ENCODE measurements at regions not wholly inside any gene's neighbourhood (a gene's known extent, or its start where the extent isn't known, plus 50 kb on each side); places are given as distances from the start of the nearest gene placed in this dataset.

GRCh38 chr11:70863993-70864392, 388.4 kb downstream of the SHANK2 start:
- no peak for DNase-seq

DNA sequence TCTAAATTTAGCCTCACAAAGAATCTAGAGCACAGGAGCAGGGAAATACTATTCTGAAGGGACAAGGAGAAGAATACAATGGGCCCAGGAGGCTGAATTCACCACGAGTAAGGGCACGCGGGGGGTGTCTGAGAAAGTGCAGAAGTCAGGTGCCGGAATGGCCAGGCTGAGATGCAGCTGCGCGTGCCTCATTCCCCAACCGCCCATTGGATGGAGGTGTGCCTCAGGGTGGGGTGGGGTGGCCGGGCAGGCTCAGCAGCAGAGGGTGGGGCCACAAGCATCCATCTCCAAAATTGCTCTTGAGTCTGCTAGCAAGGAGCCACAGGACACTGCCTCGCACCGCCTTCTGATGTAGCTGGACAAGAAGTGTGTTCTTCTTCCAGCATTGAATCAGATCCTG, 387.0 kb downstream of the SHANK2 start:
- no peak for DNase-seq

GRCh38 chr11:70866834-70867233, 385.5 kb downstream of the SHANK2 start:
- no peak for DNase-seq

- DNase-seq, result no peak
These were observed 384.9 kb downstream of the SHANK2 start for GRCh38 chr11:70867281-70868047.

DNA sequence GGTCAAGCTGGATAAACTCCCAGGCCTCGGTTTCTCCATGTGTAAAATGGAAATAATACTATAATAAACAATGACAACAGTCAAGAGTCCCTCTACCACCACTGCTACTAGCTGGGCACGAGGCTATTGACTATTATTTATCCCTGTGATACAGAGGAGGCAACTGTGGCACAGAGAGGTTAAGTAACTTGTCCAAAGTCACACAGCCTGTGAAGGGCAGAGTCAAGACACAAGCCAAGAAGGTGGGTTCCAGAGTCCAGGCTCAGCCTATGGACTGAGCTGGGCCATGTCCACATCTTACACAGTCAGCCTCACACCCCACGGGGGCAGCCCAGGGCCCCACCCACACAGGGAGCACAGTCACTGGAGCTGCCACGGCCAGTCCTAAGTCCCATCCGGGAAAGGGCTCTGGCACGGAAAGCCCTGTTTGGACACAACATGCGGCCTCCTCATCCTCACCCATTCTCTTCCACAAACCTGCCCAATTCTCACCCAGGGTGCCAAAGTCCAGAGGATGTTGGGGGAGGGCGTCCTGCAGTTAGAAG, 384.0 kb downstream of the SHANK2 start:
- no peak for DNase-seq

DNA sequence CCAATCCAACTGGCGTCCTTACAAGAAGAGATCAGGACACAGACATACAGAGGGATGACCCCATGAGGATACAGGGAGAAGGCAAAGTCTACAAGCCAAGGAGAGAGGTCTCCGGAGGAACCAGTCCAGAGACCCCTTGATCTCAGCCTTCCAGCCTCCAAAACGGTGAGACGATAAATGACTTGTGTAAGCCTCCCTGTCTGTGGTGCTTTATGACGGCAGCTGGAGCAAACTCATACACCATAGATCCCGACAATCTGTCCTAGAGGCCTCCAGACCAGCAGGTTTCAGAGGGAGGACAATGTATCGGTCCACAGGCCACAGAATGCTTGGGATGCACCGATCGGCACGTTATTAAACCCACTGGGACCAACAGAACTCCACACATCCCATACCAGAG, 383.3 kb downstream of the SHANK2 start:
- DNase-seq, result no peak

DNA sequence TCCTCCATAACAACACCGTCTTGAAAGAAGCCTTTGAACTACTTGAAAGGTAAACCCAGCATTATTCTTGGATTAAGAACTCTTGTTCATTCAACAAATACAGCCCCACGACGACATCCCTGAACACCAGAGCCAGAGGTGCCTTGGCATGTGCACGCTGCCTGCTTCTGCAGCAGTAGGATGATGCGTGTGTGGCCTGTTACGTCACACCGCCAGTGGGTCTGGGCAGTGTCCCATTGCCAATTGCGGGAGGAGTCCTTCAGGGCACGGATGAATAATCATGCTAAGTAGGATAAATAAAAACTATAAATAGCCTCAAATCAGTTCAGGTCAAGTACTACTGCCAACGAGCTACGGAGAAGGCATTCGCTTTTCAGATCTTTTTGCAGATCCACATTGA, 380.5 kb downstream of the SHANK2 start:
- DNase-seq, result no peak

DNA sequence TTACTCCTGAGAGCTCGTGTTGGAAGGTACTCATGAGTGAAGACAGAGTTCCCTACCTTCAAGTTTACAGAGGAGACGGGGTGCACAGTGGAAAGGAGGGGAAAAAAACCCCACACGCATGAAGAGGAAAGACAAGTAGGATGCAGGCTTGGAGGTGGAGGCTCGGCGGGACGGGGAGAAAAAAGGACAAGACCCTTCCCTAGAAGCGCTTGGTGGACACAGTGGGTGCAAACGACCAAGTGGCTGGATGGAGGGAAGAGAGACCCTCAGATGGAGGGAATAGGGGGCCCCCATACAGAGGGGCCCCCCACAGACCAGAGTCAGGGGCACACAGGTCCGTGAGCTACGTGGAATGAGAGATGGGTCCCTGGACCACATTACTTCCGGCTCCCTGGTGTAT, 380.1 kb downstream of the SHANK2 start:
- no peak for DNase-seq

GRCh38 chr11:70872955-70873735, 379.2 kb downstream of the SHANK2 start:
- DNase-seq, result no peak

DNA sequence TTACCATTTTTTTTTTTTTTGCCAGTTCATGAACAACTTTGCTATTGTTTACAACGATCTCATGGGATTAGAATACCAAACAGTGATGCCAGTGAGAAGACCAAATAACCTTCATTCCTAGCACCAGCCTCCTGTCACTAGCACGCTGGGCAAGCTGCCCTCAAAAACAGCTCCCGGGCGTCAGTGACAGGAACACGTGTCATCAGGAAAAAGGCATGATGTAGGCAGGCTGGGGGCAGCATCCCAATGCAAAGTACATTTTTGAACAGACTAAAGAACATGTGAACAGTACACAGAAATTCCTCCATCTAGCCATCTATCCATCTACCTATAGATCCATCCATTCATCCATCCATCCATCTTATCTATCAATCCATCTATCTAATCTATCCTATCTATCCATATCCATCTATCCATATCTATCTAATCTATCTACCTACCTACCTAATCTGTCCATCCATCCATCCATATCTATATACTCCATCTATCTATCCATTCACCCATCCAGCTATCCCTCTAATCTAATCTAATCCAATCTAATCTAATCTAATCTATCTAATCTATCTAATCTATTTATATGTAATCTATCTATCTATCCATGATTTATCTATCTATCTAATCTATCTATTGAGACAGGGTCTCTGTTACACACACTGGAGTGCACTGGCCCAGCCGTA, 378.5 kb downstream of the SHANK2 start:
- no peak for DNase-seq

DNA sequence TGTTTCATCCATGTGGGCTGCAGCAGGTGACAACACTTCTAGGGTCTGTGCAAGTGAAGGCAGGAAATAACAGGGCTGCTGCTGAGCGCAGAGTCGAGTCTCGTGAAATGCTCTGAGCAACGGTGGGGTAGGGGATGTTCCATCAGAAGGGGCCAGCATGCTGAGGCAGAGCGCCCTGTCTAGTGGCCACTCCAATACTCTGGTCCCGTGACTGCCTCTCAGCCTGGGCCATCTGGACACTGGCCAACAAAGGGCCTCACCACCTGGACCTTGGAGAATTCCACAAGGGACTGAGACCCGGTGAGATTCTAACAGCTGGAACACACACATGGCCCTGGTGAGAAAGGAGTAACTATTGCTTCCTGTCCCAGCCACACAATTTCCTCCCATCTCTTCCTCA, 375.7 kb downstream of the SHANK2 start:
- no peak for DNase-seq

- no peak for DNase-seq
These were observed 375.2 kb downstream of the SHANK2 start for GRCh38 chr11:70877151-70877550.

DNA sequence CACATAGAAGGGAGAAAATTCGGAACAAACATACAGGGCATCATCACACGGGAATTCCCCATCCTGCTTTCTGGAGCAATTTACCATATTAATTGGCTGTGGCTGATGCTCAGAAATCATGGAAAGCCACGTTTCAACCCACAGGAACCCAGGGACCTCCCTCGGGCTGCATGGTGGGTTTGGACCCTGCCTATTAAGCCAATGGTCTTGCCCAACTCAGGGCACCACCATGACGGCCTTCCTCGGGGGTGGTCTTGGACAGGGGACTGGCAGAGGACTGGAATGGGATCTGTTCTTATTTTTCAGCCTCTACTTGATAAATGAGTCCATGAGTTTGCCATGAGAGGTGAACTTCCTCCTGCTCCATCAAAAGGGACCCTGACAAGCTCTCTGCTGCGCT, 374.0 kb downstream of the SHANK2 start:
- no peak for DNase-seq

GRCh38 chr11:70879601-70880285, 372.6 kb downstream of the SHANK2 start:
- no peak for DNase-seq

- DNase-seq, result no peak
These were observed 372.0 kb downstream of the SHANK2 start for GRCh38 chr11:70880416-70880815.

GRCh38 chr11:70881948-70882715, 370.2 kb downstream of the SHANK2 start:
- DNase-seq, result no peak

GRCh38 chr11:70882716-70883085, 369.7 kb downstream of the SHANK2 start:
- no peak for DNase-seq

DNA sequence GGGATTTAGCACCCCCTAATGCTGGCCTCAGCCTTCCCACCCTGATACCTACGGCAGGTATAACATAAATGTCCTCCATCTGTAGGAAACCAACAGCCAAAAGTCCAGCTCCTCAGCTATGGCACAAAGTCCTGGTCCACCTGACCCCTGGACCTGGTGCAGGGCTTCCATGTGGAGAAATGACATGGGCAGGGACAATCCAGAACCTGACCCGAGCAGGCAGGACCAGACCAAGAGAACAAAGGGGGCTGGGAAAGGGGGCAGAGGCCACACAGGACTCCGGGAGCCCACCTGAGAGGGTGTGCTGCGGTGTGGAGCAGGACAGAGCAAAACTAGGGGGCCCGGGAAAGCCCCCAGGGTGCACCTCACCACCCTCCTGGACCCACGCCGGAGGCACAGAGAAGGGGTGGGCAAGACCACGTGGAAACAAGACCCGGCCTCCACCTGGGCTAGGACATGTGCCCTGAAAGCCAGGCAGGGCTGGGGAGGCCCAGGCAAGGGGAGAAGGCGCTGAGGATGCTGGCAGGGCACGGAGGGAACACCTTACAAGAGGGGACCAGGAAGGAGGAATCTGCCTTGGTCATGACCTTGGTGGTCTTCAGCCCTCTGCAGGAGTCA, 368.9 kb downstream of the SHANK2 start:
- DNase-seq, result no peak

DNA sequence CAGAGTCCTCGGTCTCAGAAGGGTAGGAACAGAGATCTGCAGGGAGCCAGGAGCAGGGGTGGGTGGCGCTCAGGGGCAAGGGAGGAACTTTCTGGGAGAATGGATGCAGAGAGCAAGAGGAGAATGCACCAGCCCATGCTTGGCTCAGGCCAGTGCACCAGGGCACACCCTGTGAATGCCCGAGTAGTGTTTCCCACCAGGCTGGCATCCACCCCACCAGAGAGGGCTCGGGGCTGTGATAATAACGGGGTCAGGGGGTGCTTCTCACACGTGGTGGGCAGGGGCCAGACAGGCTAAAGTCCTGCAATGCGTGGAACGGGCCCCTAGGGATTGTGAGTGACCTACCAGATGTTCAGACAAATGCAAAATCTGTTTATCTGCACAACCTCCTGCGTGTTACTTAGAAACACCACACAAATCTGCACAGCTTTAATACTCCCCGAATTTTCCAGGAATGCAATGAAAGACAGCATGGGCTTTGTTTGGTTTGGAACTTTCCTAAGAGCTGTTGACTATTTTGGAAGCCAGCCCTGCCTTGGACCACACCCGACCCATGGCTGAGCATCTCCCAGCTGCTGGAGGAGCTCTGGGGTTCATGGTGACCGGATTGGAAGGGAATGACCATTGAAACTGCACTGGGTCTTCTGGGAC, 368.3 kb downstream of the SHANK2 start:
- no peak for DNase-seq

- DNase-seq, result no peak
These were observed 366.8 kb downstream of the SHANK2 start for GRCh38 chr11:70885281-70886231.
